ENCODE measurements at regions not wholly inside any gene's neighbourhood (a gene's known extent, or its start where the extent isn't known, plus 50 kb on each side); places are given as distances from the start of the nearest gene placed in this dataset.

DNA sequence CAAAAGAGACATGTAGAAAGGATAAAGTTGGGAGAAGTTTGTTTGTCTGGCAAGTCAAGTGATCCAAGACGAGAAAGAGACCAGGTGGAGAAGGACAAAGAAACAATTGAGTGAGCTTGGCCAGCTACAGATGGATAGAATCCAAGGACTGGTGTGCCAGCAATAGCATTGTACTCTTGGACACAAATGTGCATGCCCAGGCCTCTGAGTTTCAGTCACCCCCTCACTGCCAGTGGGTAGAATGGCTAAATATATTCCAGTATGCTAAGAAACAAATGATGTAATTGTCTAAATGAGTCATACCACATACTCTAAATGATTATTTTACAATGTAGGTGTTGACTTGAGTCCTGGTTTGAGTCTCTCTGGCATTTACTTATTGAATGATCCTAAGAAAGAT lies 881.3 kb downstream of the LRRTM4 start:
- no peaks in the 10 kb centered on the region for H3K9me2 ChIP-seq (replicated peaks; ENCODE audit: control insufficient read depth, low read length)
- no peak overlapping the region for H3K27ac ChIP-seq (ENCODE audit: low read depth, low read length)
- H3F3A ChIP-seq (ENCODE audit: control insufficient read depth, insufficient read depth): no peaks in the 10 kb centered on the region
- H3K27me3 ChIP-seq (ENCODE audit: control insufficient read depth, low read length): no peaks in the 10 kb centered on the region
- no peaks in the 10 kb centered on the region for H3K36me3 ChIP-seq (ENCODE audit: control insufficient read depth, low read length)
- TF ChIP-seq, protein P1, sequence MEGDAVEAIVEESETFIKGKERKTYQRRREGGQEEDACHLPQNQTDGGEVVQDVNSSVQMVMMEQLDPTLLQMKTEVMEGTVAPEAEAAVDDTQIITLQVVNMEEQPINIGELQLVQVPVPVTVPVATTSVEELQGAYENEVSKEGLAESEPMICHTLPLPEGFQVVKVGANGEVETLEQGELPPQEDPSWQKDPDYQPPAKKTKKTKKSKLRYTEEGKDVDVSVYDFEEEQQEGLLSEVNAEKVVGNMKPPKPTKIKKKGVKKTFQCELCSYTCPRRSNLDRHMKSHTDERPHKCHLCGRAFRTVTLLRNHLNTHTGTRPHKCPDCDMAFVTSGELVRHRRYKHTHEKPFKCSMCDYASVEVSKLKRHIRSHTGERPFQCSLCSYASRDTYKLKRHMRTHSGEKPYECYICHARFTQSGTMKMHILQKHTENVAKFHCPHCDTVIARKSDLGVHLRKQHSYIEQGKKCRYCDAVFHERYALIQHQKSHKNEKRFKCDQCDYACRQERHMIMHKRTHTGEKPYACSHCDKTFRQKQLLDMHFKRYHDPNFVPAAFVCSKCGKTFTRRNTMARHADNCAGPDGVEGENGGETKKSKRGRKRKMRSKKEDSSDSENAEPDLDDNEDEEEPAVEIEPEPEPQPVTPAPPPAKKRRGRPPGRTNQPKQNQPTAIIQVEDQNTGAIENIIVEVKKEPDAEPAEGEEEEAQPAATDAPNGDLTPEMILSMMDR (IDR thresholded peaks at IDR 0.05; ENCODE audit: low read depth, low read length, poor library complexity, severe bottlenecking): no peak
- no peak for TF ChIP-seq EZH2phosphoT487 (IDR thresholded peaks at IDR 0.05; ENCODE audit: borderline replicate concordance, low read length)
- no peak overlapping the region for H3K4me3 ChIP-seq (ENCODE audit: low read length)
- no peaks in the 10 kb centered on the region for H3K9me3 ChIP-seq (ENCODE audit: control insufficient read depth, insufficient read depth, low read length)
- H3K4me2 ChIP-seq (ENCODE audit: low read length): no peak overlapping the region
- no peaks in the 10 kb centered on the region for H3K4me1 ChIP-seq (ENCODE audit: control insufficient read depth, low read length)
- H3K79me2 ChIP-seq (ENCODE audit: control insufficient read depth, low read length): no peaks in the 10 kb centered on the region
- H4K20me1 ChIP-seq (ENCODE audit: control insufficient read depth, insufficient read depth, low read depth, low read length): no peaks in the 10 kb centered on the region

DNA sequence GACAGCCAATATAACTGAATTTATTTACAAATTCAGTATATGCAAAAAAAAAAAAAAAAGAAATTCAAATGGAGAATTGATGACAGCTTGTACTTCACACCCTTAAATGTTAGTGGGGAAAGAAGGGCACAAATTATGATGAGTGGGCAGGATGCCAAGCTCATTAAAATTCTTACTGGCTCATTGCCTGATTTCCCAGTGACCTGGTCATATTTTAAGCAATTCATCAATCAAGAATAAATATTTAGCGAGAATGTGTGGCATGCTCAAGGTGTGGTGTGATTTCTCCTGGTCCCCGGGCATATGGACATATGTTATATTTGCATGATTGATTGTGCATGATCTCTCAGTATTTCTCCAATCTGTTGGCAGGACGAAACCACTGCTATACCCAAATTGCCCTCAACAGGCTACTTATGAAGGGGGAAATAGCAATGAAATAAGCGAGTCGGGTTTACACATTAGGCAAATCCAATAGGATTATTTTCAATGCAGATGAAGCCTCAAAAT lies 883.0 kb downstream of the LRRTM4 start:
- H3F3A ChIP-seq (ENCODE audit: control insufficient read depth, insufficient read depth): no peaks in the 10 kb centered on the region
- no peaks in the 10 kb centered on the region for H3K4me1 ChIP-seq (ENCODE audit: control insufficient read depth, low read length)
- H4K20me1 ChIP-seq (ENCODE audit: control insufficient read depth, insufficient read depth, low read depth, low read length): no peaks in the 10 kb centered on the region
- H3K79me2 ChIP-seq (ENCODE audit: control insufficient read depth, low read length): no peaks in the 10 kb centered on the region
- H3K36me3 ChIP-seq (ENCODE audit: control insufficient read depth, low read length): no peaks in the 10 kb centered on the region
- no peak overlapping the region for H3K27ac ChIP-seq (ENCODE audit: low read depth, low read length)
- H3K4me3 ChIP-seq (ENCODE audit: low read length): no peak overlapping the region
- no peaks in the 10 kb centered on the region for H3K9me3 ChIP-seq (ENCODE audit: control insufficient read depth, insufficient read depth, low read length)
- TF ChIP-seq, protein P1 (IDR thresholded peaks at IDR 0.05; ENCODE audit: low read depth, low read length, poor library complexity, severe bottlenecking): no peak
- no peak for TF ChIP-seq EZH2phosphoT487 (IDR thresholded peaks at IDR 0.05; ENCODE audit: borderline replicate concordance, low read length)
- H3K27me3 ChIP-seq (ENCODE audit: control insufficient read depth, low read length): no peaks in the 10 kb centered on the region
- no peaks in the 10 kb centered on the region for H3K9me2 ChIP-seq (replicated peaks; ENCODE audit: control insufficient read depth, low read length)
- no peak overlapping the region for H3K4me2 ChIP-seq (ENCODE audit: low read length)

DNA sequence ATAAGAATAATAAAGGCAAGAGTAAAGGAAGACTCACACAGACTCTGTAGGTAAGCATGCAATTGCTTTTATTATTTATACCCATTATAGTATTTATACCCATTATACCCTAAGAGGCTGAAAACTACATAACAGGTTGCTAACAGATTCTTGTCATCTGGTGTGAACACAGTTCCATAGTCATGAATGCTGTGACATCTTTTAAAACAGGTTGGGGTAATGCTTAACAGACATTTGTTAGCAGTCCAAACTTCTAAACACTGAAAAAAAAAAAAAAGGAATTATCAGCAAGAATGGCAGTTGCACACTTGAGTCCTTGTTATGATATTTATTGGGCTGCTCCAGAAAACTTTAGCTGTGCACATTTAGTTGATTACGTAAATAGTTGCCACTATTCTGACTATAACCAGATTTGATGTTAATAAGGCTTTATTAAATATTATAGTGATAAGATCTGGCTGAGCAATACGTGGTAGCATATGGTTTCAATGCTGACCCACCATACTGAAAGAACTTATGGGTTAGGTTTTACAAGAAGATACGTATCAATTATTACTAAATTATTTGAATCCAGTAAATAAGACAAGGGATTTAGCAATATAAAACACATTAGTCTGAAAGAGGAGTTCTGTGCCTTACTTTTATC lies 888.8 kb downstream of the LRRTM4 start:
- H3K79me2 ChIP-seq (ENCODE audit: control insufficient read depth, low read length): no peaks in the 10 kb centered on the region
- H3K27ac ChIP-seq (ENCODE audit: low read depth, low read length): no peak overlapping the region
- H3K27me3 ChIP-seq (ENCODE audit: control insufficient read depth, low read length): no peaks in the 10 kb centered on the region
- no peaks in the 10 kb centered on the region for H3K4me1 ChIP-seq (ENCODE audit: control insufficient read depth, low read length)
- TF ChIP-seq EZH2phosphoT487 (IDR thresholded peaks at IDR 0.05; ENCODE audit: borderline replicate concordance, low read length): no peak
- TF ChIP-seq, protein P1 (IDR thresholded peaks at IDR 0.05; ENCODE audit: low read depth, low read length, poor library complexity, severe bottlenecking): no peak
- no peaks in the 10 kb centered on the region for H3F3A ChIP-seq (ENCODE audit: control insufficient read depth, insufficient read depth)
- H4K20me1 ChIP-seq (ENCODE audit: control insufficient read depth, insufficient read depth, low read depth, low read length): no peaks in the 10 kb centered on the region
- no peaks in the 10 kb centered on the region for H3K9me3 ChIP-seq (ENCODE audit: control insufficient read depth, insufficient read depth, low read length)
- no peak overlapping the region for H3K4me2 ChIP-seq (ENCODE audit: low read length)
- no peaks in the 10 kb centered on the region for H3K9me2 ChIP-seq (replicated peaks; ENCODE audit: control insufficient read depth, low read length)
- H3K4me3 ChIP-seq (ENCODE audit: low read length): no peak overlapping the region
- no peaks in the 10 kb centered on the region for H3K36me3 ChIP-seq (ENCODE audit: control insufficient read depth, low read length)
